GM19467 (cell line): ENCODE measurements at regions not wholly inside any gene's neighbourhood (a gene's known extent, or its start where the extent isn't known, plus 50 kb on each side); places are given as distances from the start of the nearest gene placed in this dataset.

ENCODE experiments used
- ATAC-seq: cut with Tn5 transposase; IDR thresholded peaks from one replicate; pipeline ENCODE4 v1.9.1; 2021; ENCODE audit warnings: mild to moderate bottlenecking, moderate library complexity; ENCODE audit not compliant: unreplicated experiment

GRCh38 chr3:78398401-78398800, 1358.5 kb downstream of the ROBO2 start:
- ATAC-seq, result no peak

DNA sequence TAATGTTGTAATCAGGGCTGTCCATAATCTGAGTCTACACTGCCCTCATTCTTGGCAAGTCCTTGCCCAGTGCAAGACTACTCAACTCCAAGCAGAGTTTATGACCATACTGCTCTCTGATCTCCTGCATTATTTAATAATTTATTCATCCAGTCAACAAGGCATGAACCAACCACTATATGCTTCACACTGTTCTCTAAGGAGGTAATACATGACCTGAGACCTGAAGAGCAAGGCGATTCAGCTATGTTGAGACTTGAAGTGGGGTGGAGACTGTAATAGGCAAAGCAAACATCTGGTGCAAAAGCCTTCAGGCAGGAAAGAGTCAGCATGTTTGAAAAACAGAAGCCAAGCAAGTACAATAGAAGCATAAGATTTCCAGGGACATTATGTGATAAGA, 1362.8 kb downstream of the ROBO2 start:
- ATAC-seq, result no peak

- ATAC-seq, result no peak
Measured at GRCh38 chr3:78405745-78406144, 1362.1 kb downstream of the ROBO1 start.

GRCh38 chr3:78406396-78406795, 1361.4 kb downstream of the ROBO1 start:
- no peak for ATAC-seq

DNA sequence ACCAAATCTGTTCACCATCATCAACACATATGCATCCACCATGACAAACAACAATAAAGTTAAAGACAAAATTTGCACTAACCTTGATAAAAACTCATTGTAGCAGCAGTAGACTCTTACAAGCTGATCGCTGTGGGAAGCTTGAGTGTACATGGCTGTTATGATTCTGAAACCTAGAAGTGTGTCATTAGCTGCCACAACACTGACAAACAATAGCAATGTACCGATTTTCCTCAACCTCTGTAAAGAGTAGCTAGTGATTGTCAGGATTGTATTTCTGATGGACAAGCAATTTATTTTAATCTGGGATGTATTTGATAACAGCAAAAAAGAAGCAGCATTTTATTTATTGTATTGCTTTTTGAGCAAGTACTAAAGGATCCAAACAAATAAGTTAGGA, 1357.7 kb downstream of the ROBO1 start:
- ATAC-seq, result no peak

DNA sequence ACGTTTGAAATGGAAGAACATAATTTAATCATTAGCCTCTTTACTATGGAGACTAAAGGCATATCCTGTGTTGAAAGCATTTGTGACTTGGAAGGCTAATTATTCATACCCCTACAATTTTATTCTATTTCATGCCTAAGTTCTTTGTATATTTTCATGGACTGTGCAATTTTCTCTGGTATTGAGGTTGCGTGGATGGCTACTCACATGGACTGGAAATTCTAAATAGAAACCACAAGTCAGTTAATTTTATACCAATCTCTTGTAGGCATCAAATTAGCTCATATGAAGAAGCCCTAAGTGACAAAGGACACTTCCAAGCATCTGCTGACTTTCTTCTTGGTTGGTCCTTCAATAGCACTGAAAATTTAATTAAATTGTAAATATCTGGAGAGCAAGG, 1353.5 kb downstream of the ROBO1 start:
- no peak for ATAC-seq

DNA sequence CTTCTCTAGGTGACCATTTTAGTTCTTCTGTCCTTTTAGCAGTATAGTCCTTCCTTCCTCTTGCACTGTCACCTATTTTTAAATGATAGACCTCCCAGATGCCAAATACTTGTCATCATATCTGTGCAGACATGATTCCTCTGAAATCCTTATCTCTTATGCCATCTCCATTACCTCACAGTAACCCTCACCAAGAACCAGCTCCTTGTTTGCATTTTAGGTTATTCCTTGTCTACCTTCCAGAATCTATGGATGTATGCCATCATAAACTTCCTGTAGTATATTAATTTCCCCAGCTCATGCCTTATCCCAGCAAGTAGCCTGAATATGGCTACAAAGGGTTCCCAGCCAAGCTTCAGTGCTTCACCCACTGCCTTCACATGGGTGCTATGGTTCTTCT, 1347.2 kb downstream of the ROBO1 start:
- ATAC-seq, result no peak

DNA sequence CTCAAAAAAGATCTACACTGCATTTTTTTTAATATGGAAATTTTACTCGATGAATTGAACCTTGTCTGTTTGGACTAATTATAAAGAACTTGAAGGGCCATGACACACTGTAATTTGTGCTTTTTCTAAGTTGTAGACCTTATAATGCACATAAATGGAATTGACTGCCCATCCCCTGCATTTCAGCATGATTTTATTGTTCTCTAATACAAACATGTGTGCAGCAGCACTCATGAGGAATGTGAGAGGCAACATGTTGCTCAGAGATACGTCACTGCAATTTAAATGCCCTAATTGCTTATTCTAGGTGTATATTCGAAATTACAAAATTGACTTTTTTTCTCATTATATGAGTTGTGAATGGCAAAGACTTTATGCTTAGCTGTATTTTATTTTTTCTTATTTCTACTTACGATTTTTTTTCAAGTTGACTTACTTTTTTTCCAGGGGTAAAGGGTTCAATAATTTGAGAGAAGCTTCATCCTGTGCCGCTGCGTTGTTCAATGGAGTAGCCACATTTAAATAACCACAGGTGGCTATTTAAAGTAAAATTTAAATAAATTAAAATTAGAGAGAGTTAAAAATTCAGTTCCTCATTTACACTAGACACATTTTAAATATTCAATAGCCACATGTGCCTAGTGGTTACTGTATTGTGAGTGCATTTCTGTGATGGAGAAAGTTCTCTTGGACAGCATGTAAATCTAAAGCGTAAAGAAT, 1346.4 kb downstream of the ROBO1 start:
- ATAC-seq, result no peak

- no peak for ATAC-seq
Measured at GRCh38 chr3:78424656-78425055, 1343.1 kb downstream of the ROBO1 start.

GRCh38 chr3:78426454-78426853, 1341.3 kb downstream of the ROBO1 start:
- no peak for ATAC-seq

DNA sequence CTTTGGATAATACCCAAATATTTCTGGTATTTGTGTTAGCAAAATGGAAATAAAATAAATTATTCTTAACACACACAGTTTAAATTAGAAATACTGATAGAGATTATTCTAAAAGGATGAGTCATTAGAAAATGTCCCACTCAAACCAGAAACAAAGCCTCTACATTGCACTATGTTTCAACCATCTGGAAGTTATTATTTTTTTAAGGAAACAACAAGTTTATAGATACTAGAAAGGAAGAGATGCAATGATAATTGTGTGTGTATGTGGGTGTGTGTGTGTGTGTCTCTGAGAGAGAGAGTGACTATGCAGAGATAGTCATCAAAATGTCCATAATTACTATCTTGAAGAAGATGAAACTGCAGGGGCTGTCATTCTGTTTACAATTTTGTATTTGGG, 1340.5 kb downstream of the ROBO1 start:
- ATAC-seq, result no peak

- no peak for ATAC-seq
Measured at GRCh38 chr3:78430741-78431140, 1337.1 kb downstream of the ROBO1 start.

- ATAC-seq, result no peak
Measured at GRCh38 chr3:78434801-78435200, 1333.0 kb downstream of the ROBO1 start.

DNA sequence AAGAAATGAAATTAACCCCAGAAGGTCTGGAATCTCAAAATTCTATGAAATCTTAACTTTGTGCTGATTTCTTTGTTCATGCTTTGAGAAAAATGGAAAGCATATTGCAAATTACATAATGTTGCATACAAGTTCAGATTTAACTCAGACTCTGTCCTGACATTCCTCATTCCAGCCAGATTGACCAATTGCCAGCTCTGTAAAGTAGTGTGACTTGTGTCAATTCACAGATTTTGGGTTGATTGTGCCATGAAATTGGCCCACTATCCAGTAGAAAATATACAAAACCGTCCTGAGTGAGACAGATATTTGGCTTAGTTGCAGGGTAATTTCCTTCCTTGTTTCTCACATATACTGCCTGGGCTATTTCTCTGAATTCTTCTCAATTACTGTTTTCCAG, 1312.6 kb downstream of the ROBO1 start:
- ATAC-seq, result no peak

- no peak for ATAC-seq
Measured at GRCh38 chr3:78455712-78456433, 1311.9 kb downstream of the ROBO1 start.

DNA sequence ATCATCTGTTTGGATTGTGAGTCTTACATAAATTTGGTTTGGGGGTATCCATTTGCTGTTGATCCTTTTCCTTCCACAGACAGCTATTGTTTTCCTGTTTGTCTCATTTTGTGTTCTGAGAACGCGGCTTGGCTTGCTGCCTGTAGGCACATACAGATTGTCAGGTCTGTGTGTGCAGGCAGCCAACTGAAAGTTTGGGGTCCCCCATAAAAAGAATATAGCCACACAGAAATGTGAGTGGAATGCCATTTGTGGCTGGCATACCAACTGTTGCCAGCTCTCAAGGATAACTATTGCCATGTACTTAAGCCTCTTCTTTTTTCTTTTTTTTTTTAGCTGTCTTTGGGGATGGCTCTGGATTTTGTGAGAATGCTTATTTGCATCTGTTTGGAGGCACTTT, 1308.0 kb downstream of the ROBO1 start:
- no peak for ATAC-seq

GRCh38 chr3:78462021-78462420, 1305.8 kb downstream of the ROBO1 start:
- no peak for ATAC-seq

GRCh38 chr3:78476076-78476475, 1291.7 kb downstream of the ROBO1 start:
- no peak for ATAC-seq

DNA sequence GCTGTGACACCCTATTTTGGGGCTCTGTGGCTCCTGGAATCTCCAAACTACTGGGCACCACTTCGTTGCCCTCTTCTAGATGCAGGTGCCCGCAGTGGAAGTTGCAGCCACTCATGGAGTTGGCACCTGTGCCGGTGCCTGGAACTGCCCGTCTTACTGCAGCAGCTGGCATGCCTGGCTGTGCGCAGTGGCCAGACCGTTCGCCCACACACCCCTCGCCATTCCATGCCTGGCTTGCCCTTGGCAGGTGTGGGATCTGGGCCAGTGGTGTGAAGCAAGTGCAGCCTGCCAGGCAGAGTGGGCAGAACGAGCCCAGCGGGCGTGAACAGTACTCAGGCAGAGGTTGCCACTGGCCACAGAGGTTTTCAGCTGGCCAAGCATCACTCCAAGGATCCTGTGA, 1286.7 kb downstream of the ROBO1 start:
- ATAC-seq, result no peak

DNA sequence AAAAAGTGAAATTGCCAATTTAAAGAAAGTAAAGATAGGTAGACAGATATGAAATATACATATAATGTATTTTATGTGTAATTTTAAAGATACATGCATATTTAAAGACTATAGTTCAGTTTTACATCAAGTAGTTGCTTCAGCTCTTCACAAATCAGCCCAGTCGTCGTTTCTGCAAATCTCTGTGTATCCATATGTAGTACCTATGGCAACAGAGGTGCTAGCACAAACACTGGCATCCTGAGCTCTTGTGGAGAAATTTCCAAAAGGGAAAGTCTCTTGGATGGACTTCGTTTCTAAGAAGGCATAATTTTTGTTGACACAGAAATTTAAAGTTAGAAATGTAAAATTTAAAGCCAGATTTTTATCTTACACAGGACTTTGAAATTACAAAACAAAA, 1284.7 kb downstream of the ROBO1 start:
- no peak for ATAC-seq

- no peak for ATAC-seq
Measured at GRCh38 chr3:78494851-78495250, 1272.9 kb downstream of the ROBO1 start.

DNA sequence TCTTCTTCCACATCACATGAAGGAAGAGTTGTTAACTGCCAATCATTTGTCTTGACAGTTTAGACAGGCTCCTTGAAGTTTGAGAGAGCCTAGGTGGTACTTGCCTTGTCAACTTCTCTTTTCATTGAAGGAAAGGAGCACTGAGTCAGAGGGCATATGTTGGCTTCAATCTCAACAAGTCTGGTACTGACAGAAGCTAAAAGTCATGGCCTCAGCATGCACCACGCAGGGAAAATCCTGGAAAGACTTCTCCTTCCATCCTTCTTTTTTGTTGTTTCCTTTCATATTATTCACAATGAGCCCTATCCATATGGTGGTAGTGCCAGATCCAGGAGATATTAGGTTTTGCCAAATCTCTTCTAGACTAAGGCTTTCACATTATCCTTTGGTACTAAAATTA, 1272.5 kb downstream of the ROBO1 start:
- no peak for ATAC-seq

DNA sequence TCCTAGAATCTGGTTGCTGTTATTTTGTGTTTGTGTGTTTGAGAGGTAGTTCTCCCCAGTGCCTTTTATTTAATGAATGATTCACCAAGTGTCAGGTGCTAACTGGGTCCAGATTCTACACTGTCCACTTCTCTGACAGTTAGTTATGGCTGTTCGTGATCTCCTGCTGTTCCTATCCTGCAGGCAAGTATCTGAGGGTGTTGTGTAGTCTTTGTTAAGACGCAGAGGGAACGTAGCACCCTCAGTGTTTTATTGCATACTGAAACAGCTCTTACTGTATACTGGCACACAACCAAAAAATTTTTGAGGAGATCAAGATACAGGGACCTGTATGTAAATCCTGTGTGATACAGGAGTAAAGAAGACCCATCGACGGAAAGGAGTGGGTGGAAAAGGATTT, 1271.3 kb downstream of the ROBO1 start:
- no peak for ATAC-seq
